Endothelial cell of umbilical vein (primary cell): ENCODE measurements at regions not wholly inside any gene's neighbourhood (a gene's known extent, or its start where the extent isn't known, plus 50 kb on each side); places are given as distances from the start of the nearest gene placed in this dataset.

Experiments used
- BruUV-seq: library from RNA; stranded (reverse); fragments of 400-500 nt; replicated peaks from 2 replicates; lab custom pipeline; 2021; lab: Mats Ljungman, UMichigan
- CTCF ChIA-PET: fragments of 300-600, 350-600 bp; sonication (Branson Sonifier 250); formaldehyde crosslinking; loops from one replicate; lab custom pipeline; 2021; ENCODE audit warnings: antibody characterized with exemption, inconsistent platforms; lab: Charles Lee
- POLR2A ChIA-PET: fragments of 300-600, 350-600 bp; sonication (Branson Sonifier 250); formaldehyde crosslinking; loops from one replicate; lab custom pipeline; 2021; ENCODE audit warnings: antibody characterized with exemption, inconsistent platforms; lab: Charles Lee
- DNase-seq: peaks from one replicate; pipeline ENCODE4 v3.0.0-alpha.2; 2011; ENCODE audit warnings: low read depth, low spot score
- FAIRE-seq: peaks from 2 replicates; lab custom pipeline; 2011; peaks lifted over from hg19 to GRCh38; lab: Jason Lieb, UNC
- H2AFZ ChIP-seq: 2 replicates; pipeline ENCODE4 v1.6.0; 2012; ENCODE audit warnings: low read depth, low read length, control low read depth, inconsistent platforms
- H3K27ac ChIP-seq: 2 replicates; pipeline ENCODE4 v1.5.1; 2011; ENCODE audit warnings: low read depth, mild to moderate bottlenecking, control low read depth, low read length, moderate library complexity; ENCODE audit not compliant: insufficient read depth
- H3K27me3 ChIP-seq, 2 experiments: 2 replicates each; pipeline versions ENCODE4 v1.6.0 to v1.6.1; 2011; ENCODE audit warnings: low read length in 2 of 2, mixed read lengths in 1 of 2; ENCODE audit not compliant: control insufficient read depth in 2 of 2, insufficient read depth in 2 of 2
- H3K36me3 ChIP-seq, 2 experiments: 2 replicates in 1 of 2; 3 replicates in 1 of 2; pipeline ENCODE4 v1.5.1; 2011; ENCODE audit warnings: low read length in 2 of 2, mild to moderate bottlenecking in 1 of 2, moderate library complexity in 1 of 2; ENCODE audit not compliant: control insufficient read depth in 2 of 2, insufficient read depth in 2 of 2; ENCODE audit errors: extremely low read depth in 1 of 2
- H3K4me1 ChIP-seq: 3 replicates; pipeline ENCODE4 v1.5.1; 2011; ENCODE audit warnings: mild to moderate bottlenecking, low read length; ENCODE audit not compliant: control insufficient read depth, insufficient read depth; ENCODE audit errors: extremely low read depth
- H3K4me2 ChIP-seq: 2 replicates; pipeline ENCODE4 v1.6.1; 2011; ENCODE audit warnings: low read length, control low read depth, mixed read lengths; ENCODE audit not compliant: insufficient read depth
- H3K4me3 ChIP-seq, 3 experiments: fragments of 200-600 bp in 1 of 3; sonication (generic), shearing (Covaris generic) in 1 of 3; replicated peaks in 1 of 3; 2 replicates each; pipeline ENCODE4 v1.5.1; 2011 to 2016; ENCODE audit warnings: control low read depth in 3 of 3, low read length in 3 of 3, mild to moderate bottlenecking in 2 of 3, inconsistent platforms in 1 of 3, low read depth in 1 of 3, moderate library complexity in 1 of 3; ENCODE audit not compliant: insufficient read depth in 1 of 3
- H3K79me2 ChIP-seq: 2 replicates; pipeline ENCODE4 v1.6.0; 2012; ENCODE audit warnings: low read length, inconsistent platforms; ENCODE audit not compliant: control insufficient read depth, insufficient read depth
- H3K9ac ChIP-seq: replicated peaks from 2 replicates; pipeline ENCODE3; 2011; ENCODE audit warnings: low read length, control low read depth; ENCODE audit not compliant: insufficient read depth; ENCODE audit errors: extremely low read depth
- H3K9me1 ChIP-seq: replicated peaks from 3 replicates; pipeline ENCODE4 v1.6.0; 2011; ENCODE audit warnings: mild to moderate bottlenecking, low read length; ENCODE audit not compliant: control insufficient read depth, insufficient read depth; ENCODE audit errors: extremely low read depth
- H3K9me3 ChIP-seq: replicated peaks from 2 replicates; pipeline ENCODE4 v1.5.1; 2012; ENCODE audit warnings: low read length, inconsistent platforms; ENCODE audit not compliant: control insufficient read depth, insufficient read depth
- H4K20me1 ChIP-seq: replicated peaks from 2 replicates; pipeline ENCODE3; 2011; ENCODE audit warnings: mild to moderate bottlenecking, low read length; ENCODE audit not compliant: control insufficient read depth, insufficient read depth; ENCODE audit errors: extremely low read depth
- EZH2 ChIP-seq: IDR thresholded peaks from 2 replicates; pipeline ENCODE4 v1.6.1; 2012; ENCODE audit warnings: borderline replicate concordance, low read depth, mild to moderate bottlenecking, moderate library complexity, low read length, inconsistent platforms; ENCODE audit not compliant: severe bottlenecking
- FOS ChIP-seq: IDR thresholded peaks from 2 replicates; pipeline ENCODE4 v1.6.1; 2011; ENCODE audit warnings: mild to moderate bottlenecking, low read length, moderate library complexity, borderline replicate concordance; ENCODE audit not compliant: insufficient read depth
- GATA2 ChIP-seq: IDR thresholded peaks from 2 replicates; pipeline ENCODE4 v1.7.0; 2011; ENCODE audit warnings: low read depth, mild to moderate bottlenecking, moderate library complexity, mixed read lengths, low read length; ENCODE audit not compliant: insufficient read length, insufficient read depth
- JUN ChIP-seq: IDR thresholded peaks from 2 replicates; pipeline ENCODE4 v1.6.1; 2011; ENCODE audit warnings: borderline replicate concordance, low read depth; ENCODE audit not compliant: insufficient read length, insufficient read depth
- MYC ChIP-seq: IDR thresholded peaks from one replicate; pipeline ENCODE4 v1.6.1; 2011; ENCODE audit warnings: mild to moderate bottlenecking, low read depth, low read length
- POLR2A ChIP-seq: IDR thresholded peaks from 2 replicates; pipeline ENCODE4 v1.6.1; 2012; ENCODE audit warnings: low read depth, mild to moderate bottlenecking, control low read depth, low read length
- POLR2AphosphoS5 ChIP-seq: IDR thresholded peaks from 2 replicates; pipeline ENCODE4 v1.6.1; 2012; ENCODE audit warnings: low read depth, mild to moderate bottlenecking, control low read depth, low read length, moderate library complexity; ENCODE audit not compliant: insufficient read depth
- dilution Hi-C: fragments of 300-500 bp; cut with MboI; formaldehyde crosslinking; loops from one replicate; pipeline ENCODE4 v1.15.0; 2019; ENCODE audit warnings: low sequenced_read_pairs; ENCODE audit not compliant: extremely low pct_ligation_motif_present
- intact Hi-C: fragments of 100-400 bp; cut with micrococcal nuclease; formaldehyde crosslinking; loops from one replicate; pipeline ENCODE4 v1.10.0; 2022
- TF ChIP-seq, protein P1 (sequence below), 2 donors: IDR thresholded peaks; 1 replicate in 1 of 2; 2 replicates in 1 of 2; pipeline ENCODE4 v1.5.1; 2011; ENCODE audit warnings: low read length in 2 of 2, mild to moderate bottlenecking in 2 of 2, moderate library complexity in 2 of 2, control low read depth in 1 of 2, inconsistent platforms in 1 of 2, low read depth in 1 of 2; ENCODE audit not compliant: insufficient read depth in 1 of 2; ENCODE audit errors: extremely low read depth in 1 of 2
- TF ChIP-seq, protein P2 (sequence below): IDR thresholded peaks from 2 replicates; pipeline ENCODE4 v1.6.1; 2011; ENCODE audit not compliant: insufficient read depth, insufficient read length

DNA sequence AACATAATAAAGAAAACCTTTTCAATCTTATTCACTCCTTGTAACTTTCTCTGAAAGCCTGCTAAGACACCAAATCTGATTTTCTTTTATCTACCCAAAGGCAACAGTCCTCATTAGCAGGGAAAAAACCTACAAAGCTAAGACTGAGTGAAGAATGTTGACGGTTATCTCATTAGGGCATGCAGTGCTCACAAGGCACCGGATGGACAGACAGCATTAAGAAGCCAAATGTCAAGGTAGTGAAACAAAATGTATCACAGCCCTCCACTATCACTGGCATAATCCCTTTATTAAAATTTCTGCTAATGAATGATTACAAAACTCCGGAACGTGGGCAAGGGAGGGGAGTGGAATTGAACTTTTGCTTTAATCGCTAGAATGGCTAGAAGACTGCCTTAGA, 442.8 kb downstream of the NEBL start:
- H3K4me2 ChIP-seq, result no peak overlapping the region
- TF ChIP-seq POLR2A (no peak), MYC (no peak), EZH2 (no peak), POLR2AphosphoS5 (no peak), GATA2 (no peak), JUN (no peak), FOS (no peak)
- TF ChIP-seq, protein P1, sequence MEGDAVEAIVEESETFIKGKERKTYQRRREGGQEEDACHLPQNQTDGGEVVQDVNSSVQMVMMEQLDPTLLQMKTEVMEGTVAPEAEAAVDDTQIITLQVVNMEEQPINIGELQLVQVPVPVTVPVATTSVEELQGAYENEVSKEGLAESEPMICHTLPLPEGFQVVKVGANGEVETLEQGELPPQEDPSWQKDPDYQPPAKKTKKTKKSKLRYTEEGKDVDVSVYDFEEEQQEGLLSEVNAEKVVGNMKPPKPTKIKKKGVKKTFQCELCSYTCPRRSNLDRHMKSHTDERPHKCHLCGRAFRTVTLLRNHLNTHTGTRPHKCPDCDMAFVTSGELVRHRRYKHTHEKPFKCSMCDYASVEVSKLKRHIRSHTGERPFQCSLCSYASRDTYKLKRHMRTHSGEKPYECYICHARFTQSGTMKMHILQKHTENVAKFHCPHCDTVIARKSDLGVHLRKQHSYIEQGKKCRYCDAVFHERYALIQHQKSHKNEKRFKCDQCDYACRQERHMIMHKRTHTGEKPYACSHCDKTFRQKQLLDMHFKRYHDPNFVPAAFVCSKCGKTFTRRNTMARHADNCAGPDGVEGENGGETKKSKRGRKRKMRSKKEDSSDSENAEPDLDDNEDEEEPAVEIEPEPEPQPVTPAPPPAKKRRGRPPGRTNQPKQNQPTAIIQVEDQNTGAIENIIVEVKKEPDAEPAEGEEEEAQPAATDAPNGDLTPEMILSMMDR (IDR thresholded peaks at IDR 0.05; ENCODE audit: extremely low read depth in 1 of 2, insufficient read depth in 1 of 2, low read depth in 1 of 2, low read length in 2 of 2), result no peak
- TF ChIP-seq, protein P2, sequence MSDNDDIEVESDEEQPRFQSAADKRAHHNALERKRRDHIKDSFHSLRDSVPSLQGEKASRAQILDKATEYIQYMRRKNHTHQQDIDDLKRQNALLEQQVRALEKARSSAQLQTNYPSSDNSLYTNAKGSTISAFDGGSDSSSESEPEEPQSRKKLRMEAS, result no peak
- no peaks in the 10 kb centered on the region for H3K9me1 ChIP-seq
- ChIA-PET POLR2A (no interaction called here), CTCF (no interaction called here)
- no peaks in the 10 kb centered on the region for H3K79me2 ChIP-seq
- H2AFZ ChIP-seq, result no peak overlapping the region
- no peak overlapping the region for H3K27ac ChIP-seq
- peaks cover 2% of the 10 kb centered on the region for H3K9me3 ChIP-seq
- dilution Hi-C loops, result no loop called here
- no peak overlapping the region for H3K9ac ChIP-seq
- DNase-seq, result no peak
- BruUV-seq, result no TSS peak
- H3K4me3 ChIP-seq, result no peak overlapping the region
- no peaks in the 10 kb centered on the region for H3K27me3 ChIP-seq
- intact Hi-C loops, result no loop called here
- H3K4me1 ChIP-seq, result no peaks in the 10 kb centered on the region
- H4K20me1 ChIP-seq, result no peaks in the 10 kb centered on the region
- H3K36me3 ChIP-seq, result no peaks in the 10 kb centered on the region
- no peak for FAIRE-seq
